ENCODE measurements at regions not wholly inside any gene's neighbourhood (a gene's known extent, or its start where the extent isn't known, plus 50 kb on each side); places are given as distances from the start of the nearest gene placed in this dataset.

DNA sequence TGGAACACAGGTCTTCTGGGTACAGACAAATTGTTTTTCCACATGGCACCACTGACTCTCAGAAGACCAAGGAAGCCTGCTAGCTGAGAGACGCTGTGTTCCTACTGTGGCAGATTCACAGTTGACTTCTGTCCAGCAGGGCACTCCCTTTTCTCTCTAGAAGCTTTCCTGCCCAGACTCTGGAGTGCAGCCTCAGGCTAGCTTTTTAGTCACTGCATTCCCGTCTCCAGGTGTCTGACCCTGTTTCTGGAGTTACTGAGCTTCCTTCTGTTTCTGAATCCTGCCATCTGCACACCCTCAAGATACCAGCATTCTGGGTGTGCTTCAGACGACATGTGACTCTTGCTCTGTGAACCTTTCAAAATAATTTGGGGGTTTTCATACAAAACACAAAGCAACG, 125.1 kb downstream of the TMEM200C start:
- Mint-ChIP-seq H3K36me3 (ENCODE audit: unreplicated experiment) (peaks cover 5% of the 10 kb centered on the region), H3K4me1 (ENCODE audit: low read depth, unreplicated experiment) (no peaks in the 10 kb centered on the region), H3K27ac (ENCODE audit: unreplicated experiment) (no peak overlapping the region), H3K27me3 (ENCODE audit: unreplicated experiment) (peaks cover 6% of the 10 kb centered on the region), H3K4me3 (ENCODE audit: unreplicated experiment) (no peak overlapping the region), H3K9me3 (ENCODE audit: unreplicated experiment) (no peaks in the 10 kb centered on the region)
- TF ChIP-seq, protein P1, sequence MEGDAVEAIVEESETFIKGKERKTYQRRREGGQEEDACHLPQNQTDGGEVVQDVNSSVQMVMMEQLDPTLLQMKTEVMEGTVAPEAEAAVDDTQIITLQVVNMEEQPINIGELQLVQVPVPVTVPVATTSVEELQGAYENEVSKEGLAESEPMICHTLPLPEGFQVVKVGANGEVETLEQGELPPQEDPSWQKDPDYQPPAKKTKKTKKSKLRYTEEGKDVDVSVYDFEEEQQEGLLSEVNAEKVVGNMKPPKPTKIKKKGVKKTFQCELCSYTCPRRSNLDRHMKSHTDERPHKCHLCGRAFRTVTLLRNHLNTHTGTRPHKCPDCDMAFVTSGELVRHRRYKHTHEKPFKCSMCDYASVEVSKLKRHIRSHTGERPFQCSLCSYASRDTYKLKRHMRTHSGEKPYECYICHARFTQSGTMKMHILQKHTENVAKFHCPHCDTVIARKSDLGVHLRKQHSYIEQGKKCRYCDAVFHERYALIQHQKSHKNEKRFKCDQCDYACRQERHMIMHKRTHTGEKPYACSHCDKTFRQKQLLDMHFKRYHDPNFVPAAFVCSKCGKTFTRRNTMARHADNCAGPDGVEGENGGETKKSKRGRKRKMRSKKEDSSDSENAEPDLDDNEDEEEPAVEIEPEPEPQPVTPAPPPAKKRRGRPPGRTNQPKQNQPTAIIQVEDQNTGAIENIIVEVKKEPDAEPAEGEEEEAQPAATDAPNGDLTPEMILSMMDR (IDR thresholded peaks at IDR 0.05; ENCODE audit: partially characterized antibody, unreplicated experiment): no peak
- no peak for DNase-seq

DNA sequence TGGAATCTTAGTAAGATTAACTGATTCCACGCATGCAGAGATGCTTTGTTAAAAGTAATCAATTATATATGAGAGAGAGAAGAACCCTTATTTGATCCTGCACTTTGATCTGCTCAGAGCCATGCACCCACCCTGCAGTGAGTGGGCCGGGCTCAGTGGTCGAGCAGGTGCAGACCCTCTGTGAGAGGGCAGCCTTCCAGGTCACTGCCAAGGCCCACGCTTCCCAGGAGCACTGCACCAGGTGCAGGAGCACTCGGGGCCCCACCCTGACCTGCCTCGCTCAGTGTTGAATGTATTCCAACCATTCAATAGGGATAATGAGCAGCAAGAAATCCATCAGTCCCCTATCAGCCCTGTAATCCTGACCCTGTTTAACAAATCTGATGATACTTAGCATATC, 126.9 kb downstream of the TMEM200C start:
- Mint-ChIP-seq H3K27ac (ENCODE audit: unreplicated experiment) (no peak overlapping the region), H3K9me3 (ENCODE audit: unreplicated experiment) (no peaks in the 10 kb centered on the region), H3K4me1 (ENCODE audit: low read depth, unreplicated experiment) (no peaks in the 10 kb centered on the region), H3K36me3 (ENCODE audit: unreplicated experiment) (peaks cover 5% of the 10 kb centered on the region), H3K4me3 (ENCODE audit: unreplicated experiment) (no peak overlapping the region), H3K27me3 (ENCODE audit: unreplicated experiment) (peaks cover 8% of the 10 kb centered on the region)
- DNase-seq: no peak
- TF ChIP-seq, protein P1 (IDR thresholded peaks at IDR 0.05; ENCODE audit: partially characterized antibody, unreplicated experiment): no peak

GRCh38 chr18:5759194-5759593, 136.1 kb downstream of the TMEM200C start:
- H3K27ac Mint-ChIP-seq (ENCODE audit: unreplicated experiment): no peak overlapping the region
- peaks cover 6% of the 10 kb centered on the region for H3K27me3 Mint-ChIP-seq (ENCODE audit: unreplicated experiment)
- peaks cover 31% of the 10 kb centered on the region for H3K4me1 Mint-ChIP-seq (ENCODE audit: low read depth, unreplicated experiment)
- no peak for DNase-seq
- peaks cover 1% of the 10 kb centered on the region for H3K9me3 Mint-ChIP-seq (ENCODE audit: unreplicated experiment)
- TF ChIP-seq, protein P1 (IDR thresholded peaks at IDR 0.05; ENCODE audit: partially characterized antibody, unreplicated experiment): no peak
- no peaks in the 10 kb centered on the region for H3K36me3 Mint-ChIP-seq (ENCODE audit: unreplicated experiment)
- peak overlapping the region; percentile 23 for H3K4me3 Mint-ChIP-seq (ENCODE audit: unreplicated experiment)

- TF ChIP-seq, protein P1 (IDR thresholded peaks at IDR 0.05; ENCODE audit: partially characterized antibody, unreplicated experiment): no peak
- Mint-ChIP-seq H3K27ac (ENCODE audit: unreplicated experiment) (no peak overlapping the region), H3K27me3 (ENCODE audit: unreplicated experiment) (peaks cover 2% of the 10 kb centered on the region), H3K4me1 (ENCODE audit: low read depth, unreplicated experiment) (peaks cover 31% of the 10 kb centered on the region), H3K4me3 (ENCODE audit: unreplicated experiment) (no peak overlapping the region), H3K36me3 (ENCODE audit: unreplicated experiment) (no peaks in the 10 kb centered on the region), H3K9me3 (ENCODE audit: unreplicated experiment) (no peaks in the 10 kb centered on the region)
- DNase-seq: no peak
Observed at GRCh38 chr18:5756823-5757222, 138.5 kb downstream of the TMEM200C start.

DNA sequence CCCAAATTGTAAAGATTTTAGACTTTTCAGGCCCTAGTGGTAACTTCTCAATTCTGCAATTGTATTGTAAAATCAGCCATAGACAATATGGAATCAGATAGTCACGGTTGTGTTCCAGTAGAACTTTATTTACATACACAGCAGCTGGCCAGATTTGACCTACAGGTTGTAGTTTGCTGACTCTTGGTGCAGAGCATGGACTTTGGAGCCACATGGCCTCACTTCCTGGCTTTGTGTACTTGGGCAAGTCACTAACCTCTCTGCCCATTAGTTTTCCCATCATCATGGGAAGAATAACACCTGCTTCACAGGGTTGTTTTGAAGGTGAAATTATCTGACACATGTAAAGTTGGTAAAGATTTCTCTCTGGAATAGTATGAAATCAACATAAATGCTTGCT, 147.6 kb downstream of the TMEM200C start:
- DNase-seq: no peak
- H3K27me3 Mint-ChIP-seq (ENCODE audit: unreplicated experiment): no peaks in the 10 kb centered on the region
- H3K36me3 Mint-ChIP-seq (ENCODE audit: unreplicated experiment): no peaks in the 10 kb centered on the region
- H3K4me3 Mint-ChIP-seq (ENCODE audit: unreplicated experiment): no peak overlapping the region
- no peaks in the 10 kb centered on the region for H3K9me3 Mint-ChIP-seq (ENCODE audit: unreplicated experiment)
- H3K4me1 Mint-ChIP-seq (ENCODE audit: low read depth, unreplicated experiment): peaks cover 5% of the 10 kb centered on the region
- no peak overlapping the region for H3K27ac Mint-ChIP-seq (ENCODE audit: unreplicated experiment)
- TF ChIP-seq, protein P1 (IDR thresholded peaks at IDR 0.05; ENCODE audit: partially characterized antibody, unreplicated experiment): no peak
